ENCODE measurements at regions not wholly inside any gene's neighbourhood (a gene's known extent, or its start where the extent isn't known, plus 50 kb on each side); places are given as distances from the start of the nearest gene placed in this dataset.

DNA sequence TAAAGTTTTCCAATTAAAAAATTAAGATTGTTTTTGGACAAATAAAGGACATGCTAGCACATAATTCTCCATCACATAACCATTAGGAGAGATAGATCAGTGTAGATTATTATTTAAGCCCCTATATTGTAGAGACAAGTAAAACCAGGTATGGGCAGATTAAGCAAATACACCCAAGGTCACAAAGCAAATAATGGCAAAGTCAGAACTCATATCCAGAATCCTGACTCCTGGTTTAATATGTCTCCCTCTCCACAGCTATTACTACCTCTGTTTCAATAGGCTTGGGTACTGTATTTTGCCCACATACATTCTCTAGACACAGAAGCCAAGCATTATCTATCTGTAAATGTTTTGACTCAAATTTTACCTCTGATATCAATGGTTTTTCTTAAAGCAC is 282.3 kb downstream of the EPHA4 start:
- Histone ChIP-seq H2BK120ac (ENCODE audit: low read depth, low read length) (no peak overlapping the region), H3K23ac (ENCODE audit: low read depth, low read length, poor library complexity) (no peak overlapping the region), H3K4me2 (ENCODE audit: insufficient read depth, low read length, poor library complexity, severe bottlenecking) (no peak overlapping the region), H3K79me1 (ENCODE audit: low read depth, low read length) (no peaks in the 10 kb centered on the region), H3K18ac (ENCODE audit: low read length) (no peak overlapping the region), H3K9me3 (replicated peaks in 1 of 2; ENCODE audit: control insufficient read depth in 2 of 2, insufficient read depth in 1 of 2, low read depth in 1 of 2, low read length in 2 of 2) (no peaks in the 10 kb centered on the region), H3K4me1 (ENCODE audit: control insufficient read depth in 2 of 2, insufficient read depth in 1 of 2, low read depth in 1 of 2, low read length in 2 of 2) (peaks cover 7 to 11% of the 10 kb centered on the region in 2 donors), H2BK15ac (ENCODE audit: low read length) (no peak overlapping the region), H2BK12ac (ENCODE audit: low read length) (no peak overlapping the region), H3K4me3 (ENCODE audit: low read length in 2 of 2) (no peak overlapping the region), H4K91ac (ENCODE audit: low read depth, low read length, poor library complexity) (no peak overlapping the region), H3K14ac (ENCODE audit: low read length) (no peak overlapping the region), H4K8ac (ENCODE audit: low read depth, low read length) (no peak overlapping the region), H2AFZ (ENCODE audit: low read length) (no peak overlapping the region), H3K27me3 (ENCODE audit: control insufficient read depth in 3 of 3, insufficient read depth in 3 of 3, low read depth in 1 of 3, low read length in 3 of 3) (no peaks in the 10 kb centered on the region), H3K27ac (replicated peaks; ENCODE audit: low read length) (no peak overlapping the region), H3K9ac (ENCODE audit: low read depth, low read length, poor library complexity) (no peak overlapping the region), H2BK5ac (ENCODE audit: low read length) (no peak overlapping the region), H3K36me3 (replicated peaks in 1 of 2; ENCODE audit: control insufficient read depth in 2 of 2, insufficient read depth in 2 of 2, low read length in 2 of 2) (no peaks in the 10 kb centered on the region), H2AK5ac (ENCODE audit: low read depth, low read length) (no peak overlapping the region), H3K4ac (ENCODE audit: low read length) (no peak overlapping the region)
- DNase-seq (ENCODE audit: low spot score) = no peak

DNA sequence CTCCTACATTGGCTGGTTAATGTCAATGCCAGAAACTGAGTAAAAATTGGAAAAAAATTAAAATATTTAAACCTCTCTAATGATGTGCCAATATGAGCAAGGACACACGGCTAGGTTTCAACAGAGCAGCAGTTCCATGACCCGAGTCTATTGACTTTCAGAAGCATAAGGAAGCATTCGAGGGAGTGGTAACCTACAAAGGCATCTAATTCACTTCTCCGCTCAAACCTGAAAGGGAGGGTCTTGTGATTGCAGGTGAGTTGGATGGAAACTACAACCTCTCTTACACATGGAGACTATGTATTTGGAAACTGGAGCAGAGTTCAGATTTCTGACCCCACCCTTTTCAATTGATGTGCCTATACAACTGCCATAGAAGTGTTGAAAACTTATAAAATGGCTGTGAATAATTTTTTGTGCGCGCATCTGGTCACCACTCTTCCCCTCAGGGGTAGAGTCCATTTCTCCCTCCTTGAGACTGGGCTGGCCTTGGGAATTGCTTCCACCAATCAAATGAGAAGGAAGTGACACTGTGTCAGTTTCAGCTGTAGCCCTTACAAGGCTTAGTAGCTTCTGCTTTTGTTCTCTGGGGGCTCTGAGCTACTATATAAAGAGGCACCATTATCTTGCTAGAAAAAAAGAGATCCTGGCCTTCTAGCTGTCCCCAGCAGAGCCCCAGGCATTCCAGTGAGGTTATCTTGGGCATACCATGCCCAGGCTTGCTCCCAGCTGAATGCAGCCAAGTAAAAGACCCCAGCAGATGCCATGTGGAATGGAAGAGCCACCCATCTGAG is 278.0 kb downstream of the EPHA4 start:
- Histone ChIP-seq H3K27ac (replicated peaks; ENCODE audit: low read length) (no peak overlapping the region), H2BK12ac (ENCODE audit: low read length) (no peak overlapping the region), H3K4me3 (ENCODE audit: low read length in 2 of 2) (no peak overlapping the region), H4K8ac (ENCODE audit: low read depth, low read length) (no peak overlapping the region), H2AFZ (ENCODE audit: low read length) (peak overlapping the region; percentile 67), H3K14ac (ENCODE audit: low read length) (no peak overlapping the region), H3K36me3 (replicated peaks in 1 of 2; ENCODE audit: control insufficient read depth in 2 of 2, insufficient read depth in 2 of 2, low read length in 2 of 2) (no peaks in the 10 kb centered on the region), H2BK15ac (ENCODE audit: low read length) (no peak overlapping the region), H2AK5ac (ENCODE audit: low read depth, low read length) (no peak overlapping the region), H3K23ac (ENCODE audit: low read depth, low read length, poor library complexity) (no peak overlapping the region), H3K9me3 (replicated peaks in 1 of 2; ENCODE audit: control insufficient read depth in 2 of 2, insufficient read depth in 1 of 2, low read depth in 1 of 2, low read length in 2 of 2) (no peaks in the 10 kb centered on the region), H4K91ac (ENCODE audit: low read depth, low read length, poor library complexity) (no peak overlapping the region), H3K4ac (ENCODE audit: low read length) (no peak overlapping the region), H2BK120ac (ENCODE audit: low read depth, low read length) (no peak overlapping the region), H3K79me1 (ENCODE audit: low read depth, low read length) (no peaks in the 10 kb centered on the region), H3K4me1 (ENCODE audit: control insufficient read depth in 2 of 2, insufficient read depth in 1 of 2, low read depth in 1 of 2, low read length in 2 of 2) (peaks cover 9 to 12% of the 10 kb centered on the region in 2 donors), H3K27me3 (ENCODE audit: control insufficient read depth in 3 of 3, insufficient read depth in 3 of 3, low read depth in 1 of 3, low read length in 3 of 3) (no peaks in the 10 kb centered on the region), H2BK5ac (ENCODE audit: low read length) (no peak overlapping the region), H3K9ac (ENCODE audit: low read depth, low read length, poor library complexity) (no peak overlapping the region), H3K4me2 (ENCODE audit: insufficient read depth, low read length, poor library complexity, severe bottlenecking) (peak overlapping the region; percentile 11), H3K18ac (ENCODE audit: low read length) (no peak overlapping the region)
- no CpG with 5 or more reads among the region's 6 CpGs for WGBS, 2 donors (ENCODE audit: extremely low coverage in 2 of 2, insufficient read length in 2 of 2, insufficient replicate concordance in 1 of 2)
- peak; percentile 36 for DNase-seq (ENCODE audit: low spot score)

DNA sequence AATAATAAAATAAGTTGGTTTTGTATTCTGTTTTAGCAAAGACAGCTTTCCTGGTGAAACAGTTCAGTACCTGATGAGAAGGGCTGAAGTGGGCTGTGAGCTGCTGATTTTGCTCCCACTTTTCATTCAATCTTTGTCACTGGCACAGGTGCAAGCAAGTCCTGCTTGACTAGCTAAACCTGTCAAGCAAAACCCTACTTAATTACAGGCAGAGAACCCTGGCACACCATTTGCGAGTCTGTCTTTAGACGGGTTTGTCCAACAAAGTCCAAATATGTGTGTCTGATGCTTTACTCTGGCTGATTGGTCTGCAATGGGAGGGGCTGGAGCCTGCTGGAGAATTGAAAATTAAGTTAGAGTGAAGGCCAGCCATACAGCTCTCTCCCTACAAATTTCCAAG is 267.2 kb downstream of the EPHA4 start:
- Histone ChIP-seq H3K79me1 (ENCODE audit: low read depth, low read length) (no peaks in the 10 kb centered on the region), H2BK5ac (ENCODE audit: low read length) (no peak overlapping the region), H4K91ac (ENCODE audit: low read depth, low read length, poor library complexity) (no peak overlapping the region), H2BK12ac (ENCODE audit: low read length) (no peak overlapping the region), H2BK15ac (ENCODE audit: low read length) (no peak overlapping the region), H3K27me3 (ENCODE audit: control insufficient read depth in 3 of 3, insufficient read depth in 3 of 3, low read depth in 1 of 3, low read length in 3 of 3) (no peaks in the 10 kb centered on the region), H4K8ac (ENCODE audit: low read depth, low read length) (no peak overlapping the region), H3K9ac (ENCODE audit: low read depth, low read length, poor library complexity) (no peak overlapping the region), H2AK5ac (ENCODE audit: low read depth, low read length) (no peak overlapping the region), H3K36me3 (replicated peaks in 1 of 2; ENCODE audit: control insufficient read depth in 2 of 2, insufficient read depth in 2 of 2, low read length in 2 of 2) (no peaks in the 10 kb centered on the region), H3K4me1 (ENCODE audit: control insufficient read depth in 2 of 2, insufficient read depth in 1 of 2, low read depth in 1 of 2, low read length in 2 of 2) (no peaks in the 10 kb centered on the region), H3K23ac (ENCODE audit: low read depth, low read length, poor library complexity) (no peak overlapping the region), H3K9me3 (replicated peaks in 1 of 2; ENCODE audit: control insufficient read depth in 2 of 2, insufficient read depth in 1 of 2, low read depth in 1 of 2, low read length in 2 of 2) (no peaks in the 10 kb centered on the region), H3K27ac (replicated peaks; ENCODE audit: low read length) (no peak overlapping the region), H3K4me2 (ENCODE audit: insufficient read depth, low read length, poor library complexity, severe bottlenecking) (no peak overlapping the region), H3K18ac (ENCODE audit: low read length) (no peak overlapping the region), H3K4me3 (ENCODE audit: low read length in 2 of 2) (no peak overlapping the region), H3K4ac (ENCODE audit: low read length) (no peak overlapping the region), H2BK120ac (ENCODE audit: low read depth, low read length) (no peak overlapping the region), H3K14ac (ENCODE audit: low read length) (no peak overlapping the region), H2AFZ (ENCODE audit: low read length) (no peak overlapping the region)
- DNase-seq (ENCODE audit: low spot score) = no peak
- WGBS, 2 donors (ENCODE audit: extremely low coverage in 2 of 2, insufficient read length in 2 of 2, insufficient replicate concordance in 1 of 2) = no CpG with 5 or more reads among the region's 2 CpGs

GRCh38 chr2:221308507-221309066 is 263.5 kb downstream of the EPHA4 start:
- Histone ChIP-seq H3K4me1 (ENCODE audit: control insufficient read depth in 2 of 2, insufficient read depth in 1 of 2, low read depth in 1 of 2, low read length in 2 of 2) (no peaks in the 10 kb centered on the region), H4K91ac (ENCODE audit: low read depth, low read length, poor library complexity) (no peak overlapping the region), H3K9ac (ENCODE audit: low read depth, low read length, poor library complexity) (no peak overlapping the region), H2BK15ac (ENCODE audit: low read length) (no peak overlapping the region), H3K79me1 (ENCODE audit: low read depth, low read length) (no peaks in the 10 kb centered on the region), H2BK120ac (ENCODE audit: low read depth, low read length) (no peak overlapping the region), H3K27me3 (ENCODE audit: control insufficient read depth in 3 of 3, insufficient read depth in 3 of 3, low read depth in 1 of 3, low read length in 3 of 3) (no peaks in the 10 kb centered on the region), H3K18ac (ENCODE audit: low read length) (no peak overlapping the region), H3K14ac (ENCODE audit: low read length) (no peak overlapping the region), H3K23ac (ENCODE audit: low read depth, low read length, poor library complexity) (no peak overlapping the region), H3K4ac (ENCODE audit: low read length) (no peak overlapping the region), H2BK5ac (ENCODE audit: low read length) (no peak overlapping the region), H3K4me3 (ENCODE audit: low read length in 2 of 2) (no peak overlapping the region), H4K8ac (ENCODE audit: low read depth, low read length) (no peak overlapping the region), H2BK12ac (ENCODE audit: low read length) (no peak overlapping the region), H3K4me2 (ENCODE audit: insufficient read depth, low read length, poor library complexity, severe bottlenecking) (no peak overlapping the region), H3K36me3 (replicated peaks in 1 of 2; ENCODE audit: control insufficient read depth in 2 of 2, insufficient read depth in 2 of 2, low read length in 2 of 2) (no peaks in the 10 kb centered on the region), H2AFZ (ENCODE audit: low read length) (no peak overlapping the region), H3K9me3 (replicated peaks in 1 of 2; ENCODE audit: control insufficient read depth in 2 of 2, insufficient read depth in 1 of 2, low read depth in 1 of 2, low read length in 2 of 2) (no peaks in the 10 kb centered on the region), H3K27ac (replicated peaks; ENCODE audit: low read length) (no peak overlapping the region), H2AK5ac (ENCODE audit: low read depth, low read length) (no peak overlapping the region)
- WGBS, 2 donors (ENCODE audit: extremely low coverage in 2 of 2, insufficient read length in 2 of 2, insufficient replicate concordance in 1 of 2) = no CpG with 5 or more reads among the region's 4 CpGs
- no peak for DNase-seq (ENCODE audit: low spot score)

Measured in neuronal stem cell (in vitro differentiated cells).